NB4 (cell line): ENCODE measurements at regions not wholly inside any gene's neighbourhood (a gene's known extent, or its start where the extent isn't known, plus 50 kb on each side); places are given as distances from the start of the nearest gene placed in this dataset.

Experiments
- TF ChIP-seq, protein P1 (sequence below): IDR thresholded peaks from 2 replicates; pipeline ENCODE4 v1.6.1; 2011; ENCODE audit warnings: low read depth, low read length
- TF ChIP-seq, protein P2 (sequence below): IDR thresholded peaks from one replicate; pipeline ENCODE4 v1.5.1; 2012; ENCODE audit warnings: low read depth, low read length

DNA sequence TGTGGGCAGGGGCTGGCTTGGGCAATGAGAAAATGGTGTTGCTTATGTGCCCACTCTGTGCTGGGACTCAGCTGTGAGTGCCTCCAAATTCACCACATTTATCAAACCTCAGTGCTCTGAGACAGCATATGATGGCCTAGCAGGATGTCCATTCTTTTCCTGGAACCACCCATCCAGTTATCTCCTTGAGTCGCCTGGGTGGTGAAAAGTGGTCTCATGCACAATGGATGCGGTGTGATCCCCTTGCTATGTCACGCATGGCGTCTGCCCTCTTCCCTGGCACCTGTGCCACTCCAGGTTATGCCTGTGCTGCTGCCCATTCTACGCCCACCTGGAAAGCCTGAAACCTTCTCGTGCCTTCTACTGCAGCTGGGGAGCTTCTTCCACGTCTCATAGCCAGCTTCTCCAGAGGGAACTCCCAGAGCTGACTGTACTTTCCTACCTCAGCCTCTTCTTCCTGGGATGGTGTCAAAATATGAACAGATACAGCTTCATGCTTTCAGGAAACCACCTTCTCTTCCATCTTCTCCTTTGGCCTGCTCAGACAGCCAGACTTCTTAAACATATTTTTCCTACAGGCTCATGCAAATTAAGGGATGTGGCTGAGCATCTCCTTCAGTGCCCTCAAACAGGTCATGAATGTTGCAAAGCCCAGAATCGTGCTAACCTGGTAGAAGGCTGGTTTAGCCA is 147.3 kb downstream of the PFKFB3 start:
- TF ChIP-seq, protein P1, sequence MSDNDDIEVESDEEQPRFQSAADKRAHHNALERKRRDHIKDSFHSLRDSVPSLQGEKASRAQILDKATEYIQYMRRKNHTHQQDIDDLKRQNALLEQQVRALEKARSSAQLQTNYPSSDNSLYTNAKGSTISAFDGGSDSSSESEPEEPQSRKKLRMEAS = no peak
- TF ChIP-seq, protein P2, sequence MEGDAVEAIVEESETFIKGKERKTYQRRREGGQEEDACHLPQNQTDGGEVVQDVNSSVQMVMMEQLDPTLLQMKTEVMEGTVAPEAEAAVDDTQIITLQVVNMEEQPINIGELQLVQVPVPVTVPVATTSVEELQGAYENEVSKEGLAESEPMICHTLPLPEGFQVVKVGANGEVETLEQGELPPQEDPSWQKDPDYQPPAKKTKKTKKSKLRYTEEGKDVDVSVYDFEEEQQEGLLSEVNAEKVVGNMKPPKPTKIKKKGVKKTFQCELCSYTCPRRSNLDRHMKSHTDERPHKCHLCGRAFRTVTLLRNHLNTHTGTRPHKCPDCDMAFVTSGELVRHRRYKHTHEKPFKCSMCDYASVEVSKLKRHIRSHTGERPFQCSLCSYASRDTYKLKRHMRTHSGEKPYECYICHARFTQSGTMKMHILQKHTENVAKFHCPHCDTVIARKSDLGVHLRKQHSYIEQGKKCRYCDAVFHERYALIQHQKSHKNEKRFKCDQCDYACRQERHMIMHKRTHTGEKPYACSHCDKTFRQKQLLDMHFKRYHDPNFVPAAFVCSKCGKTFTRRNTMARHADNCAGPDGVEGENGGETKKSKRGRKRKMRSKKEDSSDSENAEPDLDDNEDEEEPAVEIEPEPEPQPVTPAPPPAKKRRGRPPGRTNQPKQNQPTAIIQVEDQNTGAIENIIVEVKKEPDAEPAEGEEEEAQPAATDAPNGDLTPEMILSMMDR = no peak
